GM21825 (cell line): ENCODE measurements at regions not wholly inside any gene's neighbourhood (a gene's known extent, or its start where the extent isn't known, plus 50 kb on each side); places are given as distances from the start of the nearest gene placed in this dataset.
"Not testable (repeated sequence)": the region's sequence is repeated elsewhere in the genome, so short reads cannot be mapped to it uniquely, and the experiment has no call there.

Experiments
- ATAC-seq: cut with Tn5 transposase; IDR thresholded peaks from one replicate; pipeline ENCODE4 v1.9.1; 2021; ENCODE audit warnings: mild to moderate bottlenecking, moderate library complexity; ENCODE audit not compliant: unreplicated experiment

GRCh38 chr16:65315081-65315780 is 193.4 kb upstream of the CDH11 start:
- no peak for ATAC-seq

DNA sequence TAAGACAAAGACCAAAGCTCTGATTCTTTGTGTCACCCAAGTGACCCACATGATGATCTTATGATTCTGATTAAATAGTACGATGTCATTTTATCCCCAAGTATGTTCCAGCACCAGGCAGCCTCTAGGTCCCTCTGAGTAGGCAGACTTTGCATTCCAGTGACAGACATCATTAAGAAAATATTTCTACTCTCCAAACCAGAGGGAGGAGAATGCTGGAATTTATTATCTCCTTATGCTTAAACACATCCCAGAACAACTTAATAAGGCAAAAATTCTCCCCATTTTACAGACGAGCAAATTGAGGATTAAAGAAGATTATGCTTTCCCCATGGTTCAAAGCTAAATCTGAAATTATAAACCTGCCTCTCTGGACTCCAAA is 192.8 kb upstream of the CDH11 start:
- no peak for ATAC-seq

DNA sequence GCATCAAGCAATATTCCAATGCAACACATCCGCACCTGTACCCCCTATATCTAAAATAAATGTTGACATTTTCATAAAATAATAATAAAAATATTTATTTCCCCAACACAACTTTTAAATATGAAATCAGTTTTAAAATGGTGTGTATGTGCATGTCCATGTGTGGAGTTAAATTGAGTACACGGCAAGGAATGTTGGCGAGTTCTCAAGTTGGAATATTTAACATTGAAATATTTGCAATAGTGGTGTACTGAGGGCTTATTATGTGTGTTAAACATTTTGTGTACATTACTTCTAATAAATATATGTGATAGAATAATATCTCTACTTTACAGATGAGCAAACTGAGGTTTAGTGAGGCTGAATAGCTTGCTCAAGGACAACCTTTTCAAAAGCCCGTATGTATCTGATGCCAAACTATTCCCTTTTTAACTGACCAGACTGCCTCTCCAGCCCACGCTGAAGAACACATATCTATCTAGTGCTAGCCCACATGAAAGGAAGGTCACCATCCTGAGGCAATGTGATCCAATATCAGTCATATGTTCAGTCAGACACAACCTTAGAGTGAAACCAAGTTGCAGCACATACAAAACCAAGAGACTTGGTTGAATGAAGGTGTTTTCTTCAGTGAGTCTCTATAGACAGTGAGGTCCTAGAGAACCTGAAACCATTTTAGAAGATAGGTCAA is 192.2 kb upstream of the CDH11 start:
- ATAC-seq: no peak

- ATAC-seq: no peak
Measured at GRCh38 chr16:65312795-65313194, 190.9 kb upstream of the CDH11 start.

GRCh38 chr16:65312071-65312470 is 190.2 kb upstream of the CDH11 start:
- ATAC-seq: no peak

DNA sequence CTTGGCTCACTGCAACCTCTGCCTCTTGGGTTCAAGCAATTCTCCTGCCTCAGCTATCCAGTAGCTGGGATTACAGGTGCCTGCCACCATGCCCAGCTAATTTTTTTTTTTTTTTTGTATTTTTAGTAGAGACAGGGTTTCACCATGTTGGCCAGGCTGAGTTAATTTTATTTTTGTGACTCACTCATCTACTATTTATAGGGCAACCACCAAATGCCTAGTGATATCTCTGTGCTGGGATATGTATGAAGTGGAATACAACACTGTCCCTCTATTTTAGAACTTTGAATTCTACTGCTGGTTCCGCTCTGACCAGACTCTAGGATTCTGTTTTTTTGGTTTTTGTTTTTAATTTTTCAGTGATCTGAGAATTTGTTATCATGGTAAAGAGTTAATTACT is 188.6 kb upstream of the CDH11 start:
- ATAC-seq: not testable (repeated sequence)

DNA sequence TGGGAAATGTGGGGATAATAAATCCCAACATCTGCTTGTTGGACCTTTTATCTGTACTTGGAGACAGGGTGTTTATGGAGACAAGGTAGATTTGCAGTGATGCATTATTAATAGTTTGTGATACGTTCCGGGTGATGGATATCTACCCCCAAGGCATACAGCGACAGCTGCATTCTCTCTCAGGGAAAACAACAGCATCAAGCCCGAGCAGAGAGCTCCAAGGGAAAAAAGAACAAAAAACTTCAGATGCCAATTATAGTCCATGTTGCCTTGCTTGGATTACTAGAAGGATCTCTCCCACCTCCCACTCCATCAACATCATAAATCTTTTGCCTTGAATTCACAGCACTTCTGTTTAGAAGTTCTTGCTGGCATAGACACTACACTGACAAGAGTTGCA is 187.5 kb upstream of the CDH11 start:
- ATAC-seq: no peak

DNA sequence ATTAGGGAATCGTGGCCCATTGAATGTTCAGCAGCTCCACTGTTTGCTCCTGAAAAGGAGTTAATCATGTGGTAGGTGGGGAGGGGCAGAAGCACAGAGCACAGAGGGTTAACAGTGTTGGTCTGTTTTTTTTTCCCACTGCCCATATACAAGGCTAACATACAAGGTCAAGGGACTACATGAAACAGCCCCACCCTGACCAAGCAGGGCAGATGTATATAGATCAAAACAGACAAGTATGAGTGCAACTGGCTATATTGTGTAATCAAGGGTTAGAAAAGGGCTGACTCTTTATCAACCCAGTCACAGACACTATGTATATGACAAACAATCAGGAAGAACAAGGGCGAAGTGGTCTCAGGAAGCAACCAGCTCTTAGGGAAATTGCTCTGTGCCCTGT is 186.6 kb upstream of the CDH11 start:
- no peak for ATAC-seq

DNA sequence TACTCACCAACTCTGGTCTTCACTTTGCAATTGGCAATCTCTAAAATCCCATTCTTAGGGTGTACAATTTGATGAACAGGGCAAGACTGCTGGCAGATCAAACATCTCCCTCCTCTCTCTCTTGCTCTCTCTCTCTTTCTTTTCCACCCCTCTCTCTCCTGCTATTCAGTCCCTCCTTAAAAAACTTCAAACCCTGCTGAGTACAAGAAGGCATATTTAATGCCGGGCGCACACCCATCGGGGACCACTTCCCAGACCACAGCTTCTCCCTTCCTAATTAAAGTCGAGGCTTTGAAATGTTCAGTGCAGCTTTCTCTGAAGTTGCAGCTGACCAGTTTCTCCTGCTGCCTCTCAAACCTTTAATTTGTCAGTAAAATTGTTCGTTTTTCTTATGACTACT is 185.4 kb upstream of the CDH11 start:
- no peak for ATAC-seq

GRCh38 chr16:65306722-65307121 is 184.9 kb upstream of the CDH11 start:
- ATAC-seq: no peak

DNA sequence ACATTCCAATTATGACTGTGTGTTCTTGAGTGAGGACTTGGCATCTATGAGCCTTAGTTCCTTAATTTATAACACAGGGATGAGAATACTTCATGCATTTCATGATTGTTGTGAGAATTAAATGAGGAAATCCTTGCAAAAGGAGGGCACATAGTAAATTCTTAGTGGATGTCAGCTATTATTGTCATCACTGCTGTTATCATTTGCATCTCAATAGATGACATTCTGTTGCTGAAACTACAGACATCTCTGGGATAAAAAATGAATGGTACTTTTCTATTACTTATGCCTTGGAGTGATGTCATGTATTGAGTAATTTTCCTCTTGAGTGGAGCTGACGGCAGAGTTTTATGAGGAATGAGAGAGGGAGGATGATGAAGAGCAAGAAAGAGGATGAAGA is 184.4 kb upstream of the CDH11 start:
- no peak for ATAC-seq

DNA sequence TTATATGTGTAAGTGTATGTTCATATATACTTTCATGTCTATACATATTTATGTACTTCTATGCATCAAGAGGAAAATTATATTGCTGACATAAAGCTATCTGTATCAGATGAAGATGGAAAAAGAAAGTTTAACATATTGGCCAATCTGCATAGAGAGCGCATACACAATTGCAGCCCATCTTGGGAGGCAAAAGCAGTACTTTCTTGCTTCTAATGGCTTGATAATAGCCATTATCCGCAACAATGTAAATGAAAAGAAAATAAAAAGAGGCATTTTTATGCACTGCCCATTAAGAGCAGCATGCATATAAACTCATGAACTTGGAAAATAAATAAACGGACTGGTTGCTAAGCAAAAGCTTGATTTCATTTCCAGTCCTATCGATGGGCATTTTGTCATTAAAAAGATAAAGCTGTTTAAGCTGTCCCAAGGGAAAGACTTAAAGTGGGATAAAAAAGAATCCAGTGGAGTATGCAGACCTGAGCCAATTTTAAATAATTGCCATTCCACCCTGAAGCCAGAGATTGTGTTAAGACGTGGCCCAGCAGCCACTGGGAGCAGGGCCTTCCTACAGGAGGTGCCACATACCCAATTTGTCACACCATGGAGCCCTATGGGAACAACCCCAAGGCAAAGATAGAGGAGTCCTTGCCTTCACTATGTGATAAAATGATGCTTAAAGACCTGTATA is 183.6 kb upstream of the CDH11 start:
- ATAC-seq: no peak

GRCh38 chr16:65301029-65301428 is 179.2 kb upstream of the CDH11 start:
- ATAC-seq: no peak

GRCh38 chr16:65297453-65297852 is 175.6 kb upstream of the CDH11 start:
- no peak for ATAC-seq

DNA sequence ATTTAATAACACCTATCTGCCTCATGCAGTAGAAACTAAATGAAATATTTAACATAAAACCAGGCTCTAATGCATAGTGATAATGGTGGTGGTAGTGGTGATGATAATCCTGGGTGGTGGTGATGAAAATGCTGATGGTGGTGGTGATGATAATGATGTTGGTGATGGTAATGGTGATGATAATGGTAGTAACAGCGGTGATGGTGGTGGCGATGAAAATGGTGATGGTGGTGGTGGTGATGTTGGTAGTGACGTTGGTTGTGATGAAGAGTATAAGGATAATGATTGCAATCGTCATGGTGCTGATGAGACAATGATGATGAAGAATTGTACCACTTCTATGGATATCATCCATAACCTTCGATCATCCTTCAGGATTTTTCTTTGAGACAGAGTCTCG is 173.7 kb upstream of the CDH11 start:
- no peak for ATAC-seq

DNA sequence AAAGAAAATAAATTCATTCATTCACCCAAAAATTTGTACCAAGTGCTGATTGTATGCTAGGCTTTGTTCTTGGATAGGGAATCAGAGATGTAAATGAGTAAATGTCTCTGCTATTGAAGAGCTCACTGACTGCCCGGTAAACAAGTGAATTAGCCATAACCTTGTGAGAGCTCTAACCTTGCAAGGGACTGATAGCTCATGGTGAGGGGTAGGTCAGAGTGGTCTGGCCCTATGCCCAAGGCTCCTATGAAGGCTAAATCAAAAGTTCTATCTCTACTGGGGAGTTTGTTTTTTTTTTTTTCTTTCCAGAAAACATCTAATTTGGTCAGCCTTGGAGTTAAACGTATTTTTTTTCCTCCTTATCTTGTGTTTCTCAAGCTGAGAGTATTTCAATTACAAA is 172.8 kb upstream of the CDH11 start:
- ATAC-seq: no peak

DNA sequence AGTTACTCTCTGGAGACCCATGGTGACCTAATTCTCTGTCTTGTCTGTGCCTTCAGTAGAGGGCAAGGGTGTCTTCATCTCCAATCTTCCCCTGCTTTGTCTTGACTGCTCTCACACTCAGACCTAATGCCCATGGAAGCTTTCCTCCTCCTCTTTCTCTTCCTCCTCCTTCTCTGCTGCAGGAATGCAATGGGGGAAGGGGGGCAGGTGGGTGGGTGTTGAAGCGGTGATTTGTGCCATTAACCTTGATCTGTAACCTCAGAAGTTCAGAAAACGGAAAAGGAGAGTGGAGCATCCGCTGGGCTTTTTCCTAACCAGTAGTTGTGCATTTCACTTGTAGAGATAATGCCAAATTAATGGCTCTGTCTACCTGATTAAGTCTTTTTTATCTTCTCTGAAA is 172.3 kb upstream of the CDH11 start:
- ATAC-seq: no peak

DNA sequence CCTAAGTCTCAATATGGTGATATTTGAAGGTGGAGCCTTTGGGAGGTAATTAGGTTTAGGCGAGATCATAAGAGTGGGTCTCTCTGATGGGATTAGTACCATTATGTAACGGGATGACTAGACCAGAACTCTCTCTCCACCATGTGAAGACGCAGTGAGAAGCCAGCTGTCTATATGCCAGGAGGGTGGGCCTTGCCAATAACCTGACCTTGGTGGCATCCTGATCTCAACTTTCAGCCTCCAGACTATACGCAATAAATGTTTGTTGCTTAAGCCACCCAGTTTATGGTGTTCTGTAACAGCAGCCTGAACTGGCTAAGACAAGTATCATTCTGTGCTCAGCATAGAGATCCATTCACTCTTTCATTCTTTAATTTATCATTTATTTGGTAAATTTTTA is 167.2 kb upstream of the CDH11 start:
- no peak for ATAC-seq

GRCh38 chr16:65287307-65287706 is 165.4 kb upstream of the CDH11 start:
- ATAC-seq: no peak

DNA sequence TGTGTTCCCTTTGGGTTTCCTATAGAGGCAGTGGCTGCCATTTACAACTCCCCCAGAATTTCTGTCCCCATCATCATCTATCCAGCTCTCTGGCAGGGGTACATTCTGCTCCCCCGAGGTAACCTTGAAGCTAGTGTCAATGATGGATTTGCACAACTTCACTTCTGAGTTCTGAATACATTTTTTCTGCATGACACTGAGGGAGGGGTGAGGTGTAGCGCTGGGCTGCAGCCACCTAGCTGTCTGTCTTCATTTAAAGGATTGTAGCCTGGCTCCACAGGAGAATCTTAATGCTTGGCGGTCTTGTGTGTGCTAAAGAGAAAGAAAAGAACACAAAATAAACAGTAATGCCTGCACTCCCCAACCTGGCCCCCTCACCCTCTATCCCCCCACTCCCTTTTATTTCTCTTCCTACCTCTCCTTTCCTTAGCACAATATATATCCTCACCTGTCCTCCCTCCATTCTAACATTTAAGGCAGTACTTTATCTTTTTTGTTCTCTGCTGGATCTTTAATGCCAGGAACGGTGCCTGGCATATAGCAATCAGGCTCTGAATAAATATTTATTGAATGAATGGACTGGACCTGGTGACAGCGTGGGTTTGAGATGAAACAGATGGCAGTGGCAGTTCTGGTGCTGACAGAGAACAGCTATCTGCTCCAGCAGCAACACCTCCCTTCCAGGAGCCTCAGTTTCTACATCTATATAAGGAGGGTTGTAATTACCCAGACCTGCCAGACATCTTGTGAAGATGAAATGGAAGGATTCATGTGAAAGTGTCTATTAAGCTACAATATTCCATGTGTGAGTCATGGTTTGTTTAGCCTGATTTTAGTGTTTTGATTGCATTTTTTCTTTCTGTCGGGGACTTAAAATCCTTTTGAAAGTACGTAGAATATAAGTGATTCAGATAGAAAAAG is 163.5 kb upstream of the CDH11 start:
- no peak for ATAC-seq

DNA sequence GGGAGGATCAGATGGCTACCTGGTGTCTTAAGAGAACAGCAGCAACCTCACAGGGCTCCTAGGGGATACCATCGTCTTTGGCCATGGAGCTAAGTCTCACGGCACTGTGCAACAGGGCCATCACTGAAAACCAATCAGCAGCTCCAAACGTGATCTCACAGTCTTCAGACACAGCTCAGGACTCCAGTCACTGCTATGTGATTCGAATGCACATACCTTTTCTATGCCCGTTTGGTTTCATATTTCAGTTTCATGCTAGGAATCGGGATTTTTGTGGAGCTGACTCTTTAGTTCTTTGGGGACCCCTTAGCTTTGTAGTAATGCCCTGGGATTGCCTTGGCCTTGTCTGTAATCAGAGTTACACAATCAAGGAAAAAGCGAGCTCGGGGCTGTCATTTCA is 162.8 kb upstream of the CDH11 start:
- ATAC-seq: no peak
